Spinal cord (tissue), 9 donors: ENCODE measurements at regions not wholly inside any gene's neighbourhood (a gene's known extent, or its start where the extent isn't known, plus 50 kb on each side); places are given as distances from the start of the nearest gene placed in this dataset.
A peak's percentile ranks its signal among the peaks of the same experiment; 100 is the strongest.

Source experiments
- DNase-seq, 6 donors: peaks; one replicate each; pipeline versions ENCODE4 v3.0.0 to v3.0.0-alpha.2; 2013 to 2015; ENCODE audit warnings: low spot score in 6 of 6, low read depth in 4 of 6
- H3K27ac ChIP-seq: one replicate; pipeline ENCODE4 v1.5.1; 2013; ENCODE audit warnings: low read depth, low read length, control low read depth
- H3K27me3 ChIP-seq: one replicate; pipeline ENCODE4 v1.6.1; 2013; ENCODE audit warnings: low read length; ENCODE audit not compliant: control insufficient read depth, insufficient read depth
- H3K36me3 ChIP-seq: one replicate; pipeline ENCODE4 v1.6.1; 2013; ENCODE audit warnings: low read length; ENCODE audit not compliant: control insufficient read depth, insufficient read depth
- H3K4me1 ChIP-seq: one replicate; pipeline ENCODE4 v1.6.1; 2013; ENCODE audit warnings: low read length; ENCODE audit not compliant: control insufficient read depth, insufficient read depth
- H3K4me3 ChIP-seq: one replicate; pipeline ENCODE4 v1.5.1; 2013; ENCODE audit warnings: low read depth, low read length, control low read depth
- H3K9me3 ChIP-seq: one replicate; pipeline ENCODE4 v1.6.1; 2013; ENCODE audit warnings: low read length; ENCODE audit not compliant: control insufficient read depth, insufficient read depth
- WGBS: methylation state at CpG from one replicate; pipeline ENCODE4 v1.1.5; 2013; ENCODE audit warnings: missing lambda C conversion rate; ENCODE audit not compliant: insufficient coverage; 5-methylcytosine and 5-hydroxymethylcytosine counted together
- donor health status: healthy.

- peaks cover 5% of the 10 kb centered on the region for H3K4me1 ChIP-seq
- H3K36me3 ChIP-seq = no peaks in the 10 kb centered on the region
- no peak overlapping the region for H3K4me3 ChIP-seq
- H3K9me3 ChIP-seq = peaks cover 2% of the 10 kb centered on the region
- no CpG with 5 or more reads among the region's 1 CpG for WGBS
- no peak for DNase-seq
- H3K27me3 ChIP-seq = no peaks in the 10 kb centered on the region
- H3K27ac ChIP-seq = no peak overlapping the region
Measured at GRCh38 chr11:12315024-12315423, 62.3 kb upstream of the PARVA start.

GRCh38 chr11:12316432-12316831 lies 60.9 kb upstream of the PARVA start:
- H3K4me3 ChIP-seq = no peak overlapping the region
- no peaks in the 10 kb centered on the region for H3K36me3 ChIP-seq
- H3K27ac ChIP-seq = no peak overlapping the region
- no peaks in the 10 kb centered on the region for H3K27me3 ChIP-seq
- DNase-seq = no peak
- peaks cover 2% of the 10 kb centered on the region for H3K9me3 ChIP-seq
- peaks cover 9% of the 10 kb centered on the region for H3K4me1 ChIP-seq

GRCh38 chr11:12318791-12319438 lies 58.5 kb upstream of the PARVA start:
- H3K27me3 ChIP-seq = no peaks in the 10 kb centered on the region
- H3K36me3 ChIP-seq = no peaks in the 10 kb centered on the region
- WGBS = 55% methylated on average over 2 of the region's 10 CpGs
- peak in 2 of 6 donors; percentile 81 to 90 for DNase-seq
- H3K4me3 ChIP-seq = no peak overlapping the region
- H3K4me1 ChIP-seq = peaks cover 9% of the 10 kb centered on the region
- H3K9me3 ChIP-seq = peaks cover 2% of the 10 kb centered on the region
- H3K27ac ChIP-seq = no peak overlapping the region

- H3K4me3 ChIP-seq = no peak overlapping the region
- no peaks in the 10 kb centered on the region for H3K27me3 ChIP-seq
- peaks cover 9% of the 10 kb centered on the region for H3K4me1 ChIP-seq
- H3K9me3 ChIP-seq = peaks cover 2% of the 10 kb centered on the region
- WGBS = no CpG with 5 or more reads among the region's 1 CpG
- peak in 2 of 6 donors; percentile 57 to 88 for DNase-seq
- H3K36me3 ChIP-seq = no peaks in the 10 kb centered on the region
- H3K27ac ChIP-seq = no peak overlapping the region
Measured at GRCh38 chr11:12319461-12319951, 57.9 kb upstream of the PARVA start.

GRCh38 chr11:12319988-12320387 lies 57.4 kb upstream of the PARVA start:
- no peaks in the 10 kb centered on the region for H3K27me3 ChIP-seq
- no peaks in the 10 kb centered on the region for H3K36me3 ChIP-seq
- DNase-seq = peak in 1 of 6 donors; percentile 71
- H3K4me3 ChIP-seq = no peak overlapping the region
- H3K4me1 ChIP-seq = peaks cover 9% of the 10 kb centered on the region
- peaks cover 2% of the 10 kb centered on the region for H3K9me3 ChIP-seq
- no CpG with 5 or more reads among the region's 3 CpGs for WGBS
- H3K27ac ChIP-seq = no peak overlapping the region

GRCh38 chr11:12321217-12321937 lies 56.0 kb upstream of the PARVA start:
- 85% methylated on average over 7 of the region's 8 CpGs for WGBS
- no peak for DNase-seq
- H3K4me1 ChIP-seq = peaks cover 9% of the 10 kb centered on the region

GRCh38 chr11:12324585-12324984 lies 52.8 kb upstream of the PARVA start:
- no peak for DNase-seq
- Histone ChIP-seq H3K9me3 (no peaks in the 10 kb centered on the region), H3K4me1 (peaks cover 8% of the 10 kb centered on the region), H3K36me3 (no peaks in the 10 kb centered on the region), H3K27me3 (no peaks in the 10 kb centered on the region), H3K4me3 (no peak overlapping the region), H3K27ac (no peak overlapping the region)
- 83% methylated on average over 1 of the region's 3 CpGs for WGBS

More at GRCh38 chr11:12321217-12321937, 56.0 kb upstream of the PARVA start:
- Histone ChIP-seq H3K27me3 (no peaks in the 10 kb centered on the region), H3K4me3 (no peak overlapping the region), H3K27ac (no peak overlapping the region), H3K36me3 (no peaks in the 10 kb centered on the region), H3K9me3 (peaks cover 2% of the 10 kb centered on the region)
